ENCODE measurements at regions not wholly inside any gene's neighbourhood (a gene's known extent, or its start where the extent isn't known, plus 50 kb on each side); places are given as distances from the start of the nearest gene placed in this dataset.

- no peak for TF ChIP-seq CTCF (IDR thresholded peaks at IDR 0.05)
- no peak for TF ChIP-seq POLR2A (IDR thresholded peaks at IDR 0.05)
Measured at GRCh38 chr9:84575705-84576104, 93.8 kb upstream of the NTRK2 start.
